ENCODE measurements at regions not wholly inside any gene's neighbourhood (a gene's known extent, or its start where the extent isn't known, plus 50 kb on each side); places are given as distances from the start of the nearest gene placed in this dataset.

DNA sequence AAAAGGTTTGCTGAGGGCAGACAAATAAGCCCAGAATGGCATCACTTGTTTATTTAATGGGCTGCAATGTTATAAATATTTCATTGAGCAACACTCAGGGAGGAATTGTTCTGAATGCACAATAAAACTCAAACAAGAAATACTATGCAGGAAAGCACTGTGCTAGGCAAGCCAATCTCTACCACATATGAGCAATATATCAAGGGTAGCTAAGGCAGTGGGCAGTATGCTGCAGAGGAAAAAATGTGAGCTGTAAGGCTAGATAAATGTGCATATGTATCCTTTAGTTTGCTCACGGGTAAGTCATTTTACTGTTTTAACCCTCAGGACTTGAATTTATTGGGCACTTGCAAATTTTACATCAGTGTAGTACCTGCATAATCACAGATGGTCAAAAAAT, 349.6 kb downstream of the CDC14C start:
- TF ChIP-seq, protein P1, sequence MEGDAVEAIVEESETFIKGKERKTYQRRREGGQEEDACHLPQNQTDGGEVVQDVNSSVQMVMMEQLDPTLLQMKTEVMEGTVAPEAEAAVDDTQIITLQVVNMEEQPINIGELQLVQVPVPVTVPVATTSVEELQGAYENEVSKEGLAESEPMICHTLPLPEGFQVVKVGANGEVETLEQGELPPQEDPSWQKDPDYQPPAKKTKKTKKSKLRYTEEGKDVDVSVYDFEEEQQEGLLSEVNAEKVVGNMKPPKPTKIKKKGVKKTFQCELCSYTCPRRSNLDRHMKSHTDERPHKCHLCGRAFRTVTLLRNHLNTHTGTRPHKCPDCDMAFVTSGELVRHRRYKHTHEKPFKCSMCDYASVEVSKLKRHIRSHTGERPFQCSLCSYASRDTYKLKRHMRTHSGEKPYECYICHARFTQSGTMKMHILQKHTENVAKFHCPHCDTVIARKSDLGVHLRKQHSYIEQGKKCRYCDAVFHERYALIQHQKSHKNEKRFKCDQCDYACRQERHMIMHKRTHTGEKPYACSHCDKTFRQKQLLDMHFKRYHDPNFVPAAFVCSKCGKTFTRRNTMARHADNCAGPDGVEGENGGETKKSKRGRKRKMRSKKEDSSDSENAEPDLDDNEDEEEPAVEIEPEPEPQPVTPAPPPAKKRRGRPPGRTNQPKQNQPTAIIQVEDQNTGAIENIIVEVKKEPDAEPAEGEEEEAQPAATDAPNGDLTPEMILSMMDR (conservative IDR thresholded peaks at IDR 0.05; ENCODE audit: low read depth, low read length) = no peak
- DNase-seq (ENCODE audit: low read depth) = no peak
- H3K4me3 ChIP-seq (ENCODE audit: low read depth, low read length) = no peak overlapping the region

DNA sequence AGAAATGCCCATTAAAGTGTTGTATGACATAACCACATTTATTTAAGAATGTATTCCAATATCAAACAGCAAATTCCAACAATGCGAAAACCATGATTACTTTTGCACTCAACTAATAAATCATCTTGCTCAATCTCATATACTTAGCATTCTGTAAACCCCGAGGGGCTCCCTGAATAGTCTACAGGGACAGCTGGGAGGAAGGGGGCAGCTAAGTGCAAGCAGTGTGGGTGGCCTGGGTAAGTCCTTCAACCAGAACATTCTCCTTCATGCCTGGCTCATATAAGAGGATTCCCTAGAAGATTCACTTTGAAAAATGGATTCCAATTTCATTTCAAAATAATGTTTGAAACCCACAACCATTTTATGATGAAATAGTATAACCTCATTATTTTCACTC, 355.5 kb downstream of the CDC14C start:
- H3K4me3 ChIP-seq (ENCODE audit: low read depth, low read length) = no peak overlapping the region
- TF ChIP-seq, protein P1 (conservative IDR thresholded peaks at IDR 0.05; ENCODE audit: low read depth, low read length) = no peak
- no peak for DNase-seq (ENCODE audit: low read depth)

DNA sequence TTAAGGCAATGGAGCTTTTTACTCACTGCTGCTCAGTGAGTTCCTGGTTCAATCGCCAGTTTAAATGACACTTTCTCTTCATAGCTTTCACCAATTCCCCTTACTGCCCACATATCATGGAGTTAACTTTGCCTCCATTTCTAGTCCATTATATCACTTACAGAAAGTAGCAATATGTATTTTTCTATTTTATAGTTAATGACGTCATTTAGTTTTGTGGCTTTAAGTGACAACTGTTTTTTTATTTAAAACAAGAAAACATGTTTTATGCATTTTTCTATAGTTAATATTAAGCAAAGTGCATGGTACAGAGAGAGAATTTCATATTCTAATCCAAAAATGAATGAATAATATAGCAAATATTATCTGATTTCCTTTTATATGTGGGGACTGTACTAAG, 363.3 kb downstream of the CDC14C start:
- DNase-seq (ENCODE audit: low read depth) = no peak
- H3K4me3 ChIP-seq (ENCODE audit: low read depth, low read length) = no peak overlapping the region
- TF ChIP-seq, protein P1 (conservative IDR thresholded peaks at IDR 0.05; ENCODE audit: low read depth, low read length) = no peak

DNA sequence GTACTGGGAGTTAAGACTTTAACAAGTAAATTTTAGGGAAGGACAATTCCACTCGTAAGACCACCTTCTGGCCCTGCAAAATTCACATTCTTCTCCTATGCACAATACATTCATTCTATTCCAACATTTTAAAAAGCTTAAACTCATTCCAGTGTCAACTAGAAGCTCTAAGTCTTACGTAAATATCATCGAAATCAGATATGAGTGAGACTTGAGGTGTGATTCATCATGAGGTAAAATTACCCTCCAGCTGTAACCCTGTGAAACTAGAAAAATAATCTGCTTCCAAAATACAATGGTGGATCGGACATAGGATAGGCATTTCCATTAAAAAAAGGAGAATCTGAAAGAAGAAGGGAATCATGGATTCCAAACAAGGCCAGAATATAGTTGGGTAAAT, 370.3 kb downstream of the CDC14C start:
- H3K4me3 ChIP-seq (ENCODE audit: low read depth, low read length) = no peak overlapping the region
- no peak for DNase-seq (ENCODE audit: low read depth)
- TF ChIP-seq, protein P1 (conservative IDR thresholded peaks at IDR 0.05; ENCODE audit: low read depth, low read length) = no peak

DNA sequence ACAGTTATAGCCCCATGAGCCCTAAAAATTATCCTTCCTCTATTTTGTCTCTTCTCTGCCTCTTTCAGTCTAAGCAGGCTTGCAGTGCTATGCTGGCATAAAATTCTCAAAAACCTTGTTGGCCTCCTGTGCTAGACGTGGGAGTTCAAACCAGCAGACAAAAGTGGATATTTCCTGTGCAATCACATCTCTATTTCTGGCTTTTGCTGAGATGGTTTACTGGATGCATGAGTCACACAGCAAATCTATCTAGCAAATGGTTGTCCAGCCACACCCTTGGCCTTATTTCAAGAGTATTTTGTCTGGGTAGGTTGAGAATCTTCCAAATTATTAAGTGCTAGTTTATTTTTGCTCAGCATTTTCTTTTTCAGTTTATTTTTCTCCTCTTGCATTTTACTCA, 370.8 kb downstream of the CDC14C start:
- TF ChIP-seq, protein P1 (conservative IDR thresholded peaks at IDR 0.05; ENCODE audit: low read depth, low read length) = no peak
- no peak for DNase-seq (ENCODE audit: low read depth)
- no peak overlapping the region for H3K4me3 ChIP-seq (ENCODE audit: low read depth, low read length)

DNA sequence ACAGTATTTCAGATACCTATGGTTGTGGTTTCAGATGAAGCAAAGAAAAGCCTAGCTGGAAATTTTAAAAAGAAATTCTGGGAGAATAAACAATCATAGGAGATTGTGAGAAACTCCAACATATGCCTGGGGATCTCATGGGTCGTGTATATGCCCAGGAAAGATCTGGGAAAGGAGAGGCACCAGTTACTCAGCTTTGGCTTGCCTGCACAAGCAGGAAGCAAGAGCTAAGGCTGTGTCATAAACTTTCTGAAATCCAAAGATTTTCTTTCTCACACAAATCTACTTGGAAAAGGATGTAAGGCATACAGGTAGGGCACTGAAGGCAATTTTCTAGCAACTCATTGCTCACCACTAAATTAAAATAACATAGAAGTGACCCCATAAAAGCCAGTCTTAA, 373.6 kb downstream of the CDC14C start:
- H3K4me3 ChIP-seq (ENCODE audit: low read depth, low read length) = no peak overlapping the region
- TF ChIP-seq, protein P1 (conservative IDR thresholded peaks at IDR 0.05; ENCODE audit: low read depth, low read length) = no peak
- no peak for DNase-seq (ENCODE audit: low read depth)

DNA sequence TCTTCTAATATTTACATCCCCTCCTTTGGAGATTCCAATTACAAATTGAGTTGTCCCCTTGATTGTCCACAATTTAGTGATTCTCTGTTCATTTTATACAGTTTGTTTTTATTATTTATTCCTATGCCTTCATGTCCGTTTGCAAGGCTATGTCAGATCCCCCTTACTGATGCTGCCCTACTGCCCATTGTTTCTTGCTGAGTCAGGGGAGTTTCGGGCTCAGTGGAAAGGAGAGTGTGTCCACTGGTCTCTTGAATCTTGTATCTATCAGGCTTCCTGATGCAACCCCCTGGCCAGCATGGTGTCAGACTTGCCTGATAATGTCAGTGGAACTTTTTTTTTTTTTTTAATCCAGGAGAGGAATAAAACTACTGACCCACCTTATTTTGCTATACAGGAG, 384.4 kb downstream of the CDC14C start:
- TF ChIP-seq, protein P1 (conservative IDR thresholded peaks at IDR 0.05; ENCODE audit: low read depth, low read length) = no peak
- DNase-seq (ENCODE audit: low read depth) = no peak
- no peak overlapping the region for H3K4me3 ChIP-seq (ENCODE audit: low read depth, low read length)
